ENCODE measurements at regions not wholly inside any gene's neighbourhood (a gene's known extent, or its start where the extent isn't known, plus 50 kb on each side); places are given as distances from the start of the nearest gene placed in this dataset.

DNA sequence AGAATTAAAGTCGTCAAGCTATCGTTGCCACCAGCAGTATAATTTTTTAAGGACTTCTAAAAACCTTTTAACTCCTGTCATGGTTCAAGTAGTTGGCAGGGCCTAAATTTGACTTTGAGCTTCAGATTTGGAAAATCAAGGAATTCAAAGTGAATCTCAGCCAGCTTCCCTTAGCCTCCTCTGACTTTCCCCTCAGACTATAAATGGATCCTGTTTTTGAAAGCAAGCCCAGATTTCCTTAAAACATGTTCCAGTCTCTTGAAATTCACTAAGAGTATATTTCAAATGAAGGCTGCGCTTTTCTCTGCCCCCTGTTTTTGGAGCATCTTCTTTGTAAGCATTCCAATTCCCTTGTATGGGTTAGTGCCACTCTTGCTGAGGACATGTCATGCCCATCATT is 101.8 kb upstream of the CDH8 start:
- TF ChIP-seq CTCF (IDR thresholded peaks at IDR 0.05) (no peak), POLR2A (IDR thresholded peaks at IDR 0.05) (no peak)

All from testis (tissue), 2 donors.